ENCODE measurements at regions not wholly inside any gene's neighbourhood (a gene's known extent, or its start where the extent isn't known, plus 50 kb on each side); places are given as distances from the start of the nearest gene placed in this dataset.
"Not testable (repeated sequence)": the region's sequence is repeated elsewhere in the genome, so short reads cannot be mapped to it uniquely, and the experiment has no call there.

GRCh38 chr2:189309331-189309730, 129.8 kb upstream of the COL5A2 start:
- no peak for DNase-seq (ENCODE audit: low read depth)

GRCh38 chr2:189312211-189312610, 129.1 kb upstream of the WDR75 start:
- no peak for DNase-seq (ENCODE audit: low read depth)

DNA sequence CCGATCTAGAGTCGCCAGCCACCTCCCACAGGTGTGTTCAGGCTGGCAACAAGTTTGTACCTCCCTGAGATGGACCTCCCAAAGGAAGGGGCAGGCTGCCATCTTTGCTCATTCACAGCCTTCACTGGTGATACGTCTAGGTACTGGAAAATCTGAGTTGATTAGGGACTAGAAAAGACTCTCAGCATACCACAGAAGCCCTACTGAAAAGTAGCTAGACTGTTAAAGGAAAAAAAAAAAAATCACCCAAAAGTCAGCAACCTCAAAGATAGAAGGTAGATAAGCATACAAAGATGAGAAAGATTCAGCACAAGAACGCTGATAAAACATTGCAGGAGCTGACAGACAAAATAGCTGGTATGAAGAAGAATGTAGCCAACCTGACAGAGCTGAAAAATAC, 128.6 kb upstream of the WDR75 start:
- no peak for DNase-seq (ENCODE audit: low read depth)

GRCh38 chr2:189318761-189319160, 122.5 kb upstream of the WDR75 start:
- DNase-seq (ENCODE audit: low read depth): no peak

DNA sequence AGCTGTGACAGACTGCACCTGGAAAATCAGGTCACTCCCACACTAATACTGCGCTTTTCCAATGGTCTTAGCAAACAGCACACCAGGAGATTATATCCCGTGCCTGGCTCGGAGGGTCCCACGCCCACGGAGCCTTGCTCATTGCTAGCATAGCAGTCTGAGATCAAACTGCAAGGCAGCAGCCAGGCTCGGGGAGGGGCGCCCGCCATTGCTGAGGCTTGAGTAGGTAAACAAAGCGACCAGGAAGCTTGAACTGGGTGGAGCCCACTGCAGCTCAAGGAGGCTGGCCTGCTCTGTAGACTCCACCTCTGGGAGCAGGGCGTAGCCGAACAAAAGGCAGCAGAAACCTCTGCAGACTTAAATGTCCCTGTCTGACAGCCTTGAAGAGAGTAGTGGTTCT, 121.8 kb upstream of the WDR75 start:
- not testable (repeated sequence) for DNase-seq (ENCODE audit: low read depth)

- no peak for DNase-seq (ENCODE audit: low read depth)
These were observed 113.1 kb upstream of the WDR75 start for GRCh38 chr2:189327879-189328847.

DNA sequence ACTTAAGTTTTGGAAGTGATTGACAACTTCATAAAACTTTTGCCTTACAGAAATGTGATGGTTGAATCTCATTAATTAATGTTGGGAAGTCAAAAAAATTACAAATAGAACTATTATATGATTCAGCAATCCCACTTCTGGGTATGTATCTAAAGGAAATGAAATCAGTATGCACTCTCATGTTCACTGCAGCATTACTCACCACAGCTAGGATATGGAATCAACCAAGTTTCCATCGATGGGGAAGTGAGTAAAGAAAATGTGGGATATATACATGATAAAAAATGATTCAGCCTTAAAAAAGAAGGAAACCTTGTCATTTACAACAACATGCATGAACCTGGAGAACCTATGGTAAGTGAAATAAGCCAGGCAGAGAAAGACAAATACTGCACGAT, 112.4 kb upstream of the WDR75 start:
- no peak for DNase-seq (ENCODE audit: low read depth)

GRCh38 chr2:189336276-189336975, 104.8 kb upstream of the WDR75 start:
- DNase-seq (ENCODE audit: low read depth): no peak

DNA sequence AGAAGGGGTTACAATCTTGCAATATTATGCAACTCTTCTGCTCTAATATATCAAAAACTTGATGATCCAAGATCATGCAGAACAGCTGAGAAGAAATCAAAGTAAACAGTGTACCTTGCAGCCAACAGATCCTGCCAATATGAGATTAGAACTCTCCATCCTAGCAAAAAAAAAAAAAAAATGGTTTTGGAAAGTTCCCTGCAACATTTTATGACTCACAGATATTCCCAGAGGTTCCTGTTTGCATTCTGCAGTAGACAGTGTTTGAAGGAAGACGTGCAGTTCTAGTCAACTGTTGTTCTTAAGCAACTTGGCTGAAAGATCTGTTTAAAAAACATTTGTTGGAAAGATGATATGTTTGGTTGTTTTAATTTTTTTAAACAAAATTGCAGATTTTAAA, 103.6 kb upstream of the WDR75 start:
- peak; percentile 44 for DNase-seq (ENCODE audit: low read depth)

DNA sequence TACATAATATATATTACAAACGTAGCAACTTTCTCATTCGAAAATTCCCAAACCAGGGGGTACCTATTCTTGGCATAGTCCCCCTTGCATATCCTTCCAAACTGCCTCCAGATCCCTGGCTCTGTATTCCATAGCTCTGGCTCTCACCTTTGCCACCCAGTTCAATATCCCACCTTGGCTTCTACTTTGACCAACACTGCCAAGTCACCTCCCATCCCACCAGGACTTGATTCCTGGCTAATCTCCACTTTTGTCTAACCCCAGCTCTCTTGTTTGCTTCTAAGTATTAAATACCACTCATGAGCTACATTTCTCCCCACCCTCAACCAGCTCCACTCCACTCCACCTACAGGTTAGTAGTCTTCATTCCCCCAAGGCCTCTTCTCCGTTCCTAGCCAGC, 103.2 kb upstream of the WDR75 start:
- DNase-seq (ENCODE audit: low read depth): no peak

- DNase-seq (ENCODE audit: low read depth): no peak
These were observed 100.2 kb upstream of the WDR75 start for GRCh38 chr2:189341077-189341476.

GRCh38 chr2:189344043-189344442, 97.2 kb upstream of the WDR75 start:
- DNase-seq (ENCODE audit: low read depth): no peak

- DNase-seq (ENCODE audit: low read depth): peak; percentile 93
These were observed 93.7 kb upstream of the WDR75 start for GRCh38 chr2:189347540-189347939.

DNA sequence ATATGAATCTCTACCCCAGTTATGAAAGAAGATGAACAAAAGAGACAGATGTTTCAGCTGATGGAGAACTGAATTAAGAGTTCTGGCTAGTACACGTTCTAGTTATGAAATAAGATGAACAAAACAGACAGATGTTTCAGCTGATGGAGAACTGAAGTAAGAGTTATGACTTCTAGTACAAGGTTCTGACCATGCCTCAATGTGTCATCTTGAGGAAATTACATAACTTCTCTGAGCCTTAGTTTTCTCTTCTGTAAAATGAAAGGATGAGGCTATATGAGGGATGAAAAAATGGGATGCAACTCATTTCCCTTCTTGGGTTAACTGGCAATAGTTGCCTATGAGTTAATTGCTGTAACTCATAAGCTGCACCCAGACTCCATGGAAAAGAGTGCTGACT, 92.9 kb upstream of the WDR75 start:
- DNase-seq (ENCODE audit: low read depth): no peak

- peak; percentile 98 for DNase-seq (ENCODE audit: low read depth)
These were observed 90.6 kb upstream of the WDR75 start for GRCh38 chr2:189350540-189351209.

DNA sequence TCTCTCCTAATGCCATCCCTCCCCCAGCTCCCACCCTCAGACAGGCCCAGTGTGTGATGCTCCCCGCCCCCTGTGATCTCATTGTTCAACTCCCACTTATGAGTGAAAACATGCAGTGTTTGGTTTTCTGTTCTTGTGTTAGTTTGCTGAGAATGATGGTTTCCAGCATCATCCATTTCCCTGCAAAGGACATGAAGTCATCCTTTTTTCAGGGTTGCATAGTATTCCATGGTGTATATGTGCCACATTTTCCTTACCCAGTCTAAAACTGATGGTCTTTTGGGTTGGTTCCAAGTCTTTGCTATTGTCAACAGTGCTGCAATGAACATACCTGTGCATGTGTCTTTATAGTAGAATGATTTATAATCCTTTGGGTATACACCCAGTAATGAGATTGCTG, 89.3 kb upstream of the WDR75 start:
- DNase-seq (ENCODE audit: low read depth): not testable (repeated sequence)

DNA sequence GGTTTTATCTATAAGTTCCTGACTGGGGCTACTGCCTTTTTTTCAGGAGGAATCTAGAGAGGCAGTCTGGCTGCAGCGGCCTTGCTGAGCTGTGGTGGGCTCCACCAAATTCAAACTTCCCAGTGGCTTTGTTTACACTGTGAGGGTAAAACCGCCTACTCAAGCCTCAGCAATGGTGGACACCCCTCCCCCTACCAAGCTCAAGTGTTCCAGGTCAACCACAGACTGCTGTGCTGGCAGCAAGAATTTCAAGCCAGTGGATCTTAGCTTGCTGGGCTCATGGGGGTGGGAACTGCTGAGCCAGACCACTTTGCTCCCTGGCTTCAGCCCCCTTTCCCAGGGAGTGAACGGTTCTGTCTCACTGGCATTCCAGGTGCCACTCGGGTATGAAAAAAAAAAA, 83.9 kb upstream of the WDR75 start:
- not testable (repeated sequence) for DNase-seq (ENCODE audit: low read depth)

DNA sequence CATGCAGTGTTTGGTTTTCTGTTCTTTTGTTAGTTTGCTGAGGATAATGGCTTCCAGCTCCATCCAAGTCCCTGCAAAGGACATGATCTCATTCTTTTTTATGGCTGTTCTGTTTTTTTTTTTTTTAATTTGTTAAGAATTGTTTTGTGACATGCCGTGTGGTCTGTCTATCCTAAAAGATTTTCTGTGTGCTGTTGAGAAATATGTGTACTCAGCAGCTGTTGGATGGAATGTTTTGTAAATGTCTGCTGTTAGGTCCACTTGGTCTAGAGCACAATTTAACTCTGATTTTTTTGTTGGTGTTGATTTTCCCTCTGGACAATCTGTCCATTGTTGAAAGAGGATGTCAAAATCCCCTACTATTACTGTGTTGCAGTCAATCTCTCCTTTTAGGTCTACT, 80.4 kb upstream of the WDR75 start:
- no peak for DNase-seq (ENCODE audit: low read depth)

GRCh38 chr2:189362283-189362682, 79.0 kb upstream of the WDR75 start:
- no peak for DNase-seq (ENCODE audit: low read depth)

DNA sequence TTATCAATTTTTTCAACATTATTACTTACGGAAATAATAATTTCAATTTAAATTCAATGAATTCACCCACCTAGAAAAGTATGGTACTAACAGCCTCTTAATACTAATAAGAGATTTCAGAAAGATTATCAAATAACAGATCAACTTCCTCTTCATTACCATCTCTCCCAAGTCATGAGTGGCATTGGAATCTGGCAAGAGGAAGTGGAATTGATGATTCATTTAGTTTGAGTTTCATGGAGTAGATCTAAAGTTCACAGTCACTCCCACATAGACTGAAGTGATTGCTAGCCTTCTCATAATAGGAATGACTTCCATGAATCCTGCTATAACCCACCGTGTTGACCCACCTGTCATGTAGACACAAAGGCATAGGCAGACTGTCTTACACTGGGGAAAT, 77.7 kb upstream of the WDR75 start:
- no peak for DNase-seq (ENCODE audit: low read depth)

GRCh38 chr2:189364607-189365006, 76.7 kb upstream of the WDR75 start:
- DNase-seq (ENCODE audit: low read depth): no peak

DNA sequence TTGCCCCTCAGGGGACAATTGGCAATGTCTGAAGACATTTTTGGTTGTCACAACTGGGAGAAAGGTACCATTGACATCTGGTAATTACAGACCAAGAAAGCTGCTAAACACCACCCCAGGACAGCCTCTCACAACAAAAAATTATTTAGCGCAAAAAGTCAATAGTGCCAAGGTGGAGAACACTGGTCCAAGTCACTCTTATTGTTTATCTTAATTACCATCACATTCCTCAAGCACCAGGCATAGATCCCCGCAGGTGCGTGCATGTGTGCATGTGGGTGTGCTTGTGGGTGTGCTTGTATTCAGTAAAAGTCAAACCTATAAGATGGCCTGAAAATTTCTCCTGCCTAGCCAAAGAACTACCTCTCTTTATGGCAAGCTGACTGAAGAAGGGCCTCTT, 74.9 kb upstream of the WDR75 start:
- no peak for DNase-seq (ENCODE audit: low read depth)

- DNase-seq (ENCODE audit: low read depth): no peak
These were observed 73.9 kb upstream of the WDR75 start for GRCh38 chr2:189367343-189367742.

Data from GM04503 (cell line).